K562 (cell line): ENCODE measurements at regions not wholly inside any gene's neighbourhood (a gene's known extent, or its start where the extent isn't known, plus 50 kb on each side); places are given as distances from the start of the nearest gene placed in this dataset.
A peak's percentile ranks its signal among the peaks of the same experiment; 100 is the strongest.

Source experiments
- CREBBP ChIP-seq: IDR thresholded peaks from one replicate; pipeline ENCODE4 v1.6.1; 2012; ENCODE audit warnings: low read depth, mild to moderate bottlenecking, control low read depth, inconsistent platforms, low read length
- CREM ChIP-seq: IDR thresholded peaks from 2 replicates; pipeline ENCODE4 v1.6.1; 2014; ENCODE audit warnings: antibody characterized with exemption, low read depth
- ETV5 ChIP-seq: sonication (generic); formaldehyde crosslinking; IDR thresholded peaks from 2 replicates; pipeline ENCODE4 v1.4.0; 2020; ENCODE audit warnings: low read depth, mild to moderate bottlenecking, missing genetic modification reagents
- FOXM1 ChIP-seq, 2 experiments: fragments of 450-650 bp in 1 of 2; sonication (generic) in 1 of 2; formaldehyde crosslinking in 1 of 2; IDR thresholded peaks; 2 replicates each; pipeline versions ENCODE4 v1.6.1 to v1.9.0; 2017 to 2022; ENCODE audit warnings: low read depth in 2 of 2, mild to moderate bottlenecking in 2 of 2, missing genetic modification reagents in 1 of 2, moderate library complexity in 1 of 2
- HMG20A ChIP-seq: fragments of 450-650 bp; formaldehyde crosslinking; conservative IDR thresholded peaks from 2 replicates; pipeline ENCODE4 v1.4.0; 2020; ENCODE audit warnings: mild to moderate bottlenecking, mixed read lengths
- HMG20B ChIP-seq: fragments of 250-450 bp; sonication (Bioruptor Pico); IDR thresholded peaks from 2 replicates; pipeline ENCODE4 v1.5.0; 2021; ENCODE audit warnings: mild to moderate bottlenecking
- LEF1 ChIP-seq: fragments of 450-650 bp; IDR thresholded peaks from 2 replicates; pipeline ENCODE4 v1.6.1; 2016; ENCODE audit warnings: mild to moderate bottlenecking
- MYBL2 ChIP-seq, 2 experiments: fragments of 450-650 bp in 1 of 2; sonication (generic) in 1 of 2; formaldehyde crosslinking in 1 of 2; IDR thresholded peaks; 2 replicates each; pipeline versions ENCODE4 v1.6.1 to v1.8.1; 2017 to 2022; ENCODE audit warnings: borderline replicate concordance in 1 of 2, inconsistent platforms in 1 of 2, low read depth in 1 of 2, mild to moderate bottlenecking in 1 of 2, missing genetic modification reagents in 1 of 2, moderate library complexity in 1 of 2
- NBN ChIP-seq: fragments of 450-650 bp; IDR thresholded peaks from 2 replicates; pipeline ENCODE4 v1.6.1; 2016; ENCODE audit warnings: low read depth, mild to moderate bottlenecking
- NR2C1 ChIP-seq, 2 experiments: fragments of 450-650 bp; IDR thresholded peaks; 2 replicates each; pipeline ENCODE4 v1.6.1; 2017; ENCODE audit warnings: mild to moderate bottlenecking in 2 of 2, antibody characterized with exemption in 1 of 2, inconsistent platforms in 1 of 2, missing compliant biosample characterization in 1 of 2, missing genetic modification characterization in 1 of 2
- NR2C2 ChIP-seq, 2 experiments: fragments of 200-800 bp in 1 of 2; sonication (Bioruptor generic) in 1 of 2; sonication (generic) in 1 of 2; formaldehyde crosslinking in 1 of 2; IDR thresholded peaks; 2 replicates each; pipeline versions ENCODE4 v1.6.1 to v1.8.0; 2016 to 2022; ENCODE audit warnings: mild to moderate bottlenecking in 1 of 2, missing compliant biosample characterization in 1 of 2, missing genetic modification characterization in 1 of 2, missing genetic modification reagents in 1 of 2
- RUNX1 ChIP-seq: sonication (generic); IDR thresholded peaks from 2 replicates; pipeline ENCODE4 v1.6.1; 2016; ENCODE audit warnings: antibody characterized with exemption, low read depth
- TAF7 ChIP-seq: fragments of 450-650 bp; IDR thresholded peaks from 2 replicates; pipeline ENCODE4 v1.6.1; 2016; ENCODE audit warnings: missing genetic modification characterization, missing compliant biosample characterization
- ZNF24 ChIP-seq: fragments of 450-650 bp; IDR thresholded peaks from 2 replicates; pipeline ENCODE4 v1.6.1; 2016
- ZNF436 ChIP-seq: fragments of 250-450, 450-650 bp; sonication (Bioruptor Pico); formaldehyde crosslinking; IDR thresholded peaks from 2 replicates; pipeline ENCODE4 v1.7.0; 2020; ENCODE audit warnings: mild to moderate bottlenecking
- ZNF444 ChIP-seq: fragments of 250-450 bp; sonication (Bioruptor Pico); IDR thresholded peaks from 2 replicates; pipeline ENCODE4 v1.4.0; 2020; ENCODE audit warnings: mild to moderate bottlenecking, moderate library complexity
- TF ChIP-seq, protein P1 (sequence below): fragments of 250-450 bp; sonication (Bioruptor Pico); IDR thresholded peaks from 2 replicates; pipeline ENCODE4 v1.4.0; 2020; ENCODE audit warnings: borderline replicate concordance
- TF ChIP-seq, protein P2 (sequence below), 2 experiments: fragments of 450-650 bp in 1 of 2; sonication (generic) in 1 of 2; formaldehyde crosslinking in 1 of 2; IDR thresholded peaks; 2 replicates each; pipeline versions ENCODE4 v1.7.1 to v1.9.0; 2016 to 2022; ENCODE audit warnings: inconsistent platforms in 1 of 2, mild to moderate bottlenecking in 1 of 2, missing genetic modification reagents in 1 of 2

DNA sequence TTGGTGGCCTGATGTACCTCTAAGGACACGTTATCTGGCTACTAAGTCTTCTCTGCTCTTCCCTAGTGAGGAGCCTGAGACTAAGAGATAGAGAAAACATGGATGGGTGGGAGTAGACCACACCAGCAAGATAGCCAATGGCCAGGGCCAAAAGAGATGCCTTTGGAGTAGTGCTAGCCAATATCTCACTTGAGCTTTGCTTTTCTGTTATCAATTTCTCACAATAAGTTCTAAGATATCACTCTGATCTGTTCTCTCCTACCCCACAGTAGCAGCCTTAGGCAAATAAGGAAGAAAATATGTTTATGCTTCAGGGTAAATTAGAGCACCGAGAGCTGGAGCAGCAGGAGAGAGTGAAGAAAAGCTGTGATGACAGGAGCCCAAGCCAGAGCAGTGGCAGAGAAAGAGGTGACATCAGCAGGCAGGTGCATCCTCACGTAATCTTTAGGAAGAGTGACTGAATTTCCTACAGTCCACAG is 343.9 kb upstream of the NOCT start (continued):
- TF ChIP-seq ETV5 (no peak), HMG20A (CRISPR knock-in tag) (no peak), ZNF24 (no peak), NR2C2 (CRISPR knock-in tag; IDR thresholded peaks at IDR 0.05) (no peak), NR2C2 (tag; IDR thresholded peaks at IDR 0.05) (no peak), CREM (0 out of 2 replicates have a peak, but pooled peaks have one; percentile 13), NBN (0 out of 2 replicates have a peak, but pooled peaks have one; percentile 33), RUNX1 (no peak), HMG20B (CRISPR knock-in tag) (no peak), FOXM1 (IDR thresholded peaks at IDR 0.05; ENCODE audit: low read depth) (peak; percentile 90), FOXM1 (CRISPR knock-in tag; IDR thresholded peaks at IDR 0.05; ENCODE audit: low read depth) (no peak), TAF7 (tag) (no peak), MYBL2 (IDR thresholded peaks at IDR 0.05; ENCODE audit: low read depth) (no peak), MYBL2 (CRISPR knock-in tag; IDR thresholded peaks at IDR 0.05; ENCODE audit: borderline replicate concordance) (no peak), ZNF436 (no peak), ZNF444 (CRISPR knock-in tag) (no peak), NR2C1 (IDR thresholded peaks at IDR 0.05) (no peak), NR2C1 (tag; IDR thresholded peaks at IDR 0.05) (no peak), CREBBP (no peak), LEF1 (peak; percentile 82; the same call in 1 of the 2 replicates)
- TF ChIP-seq, protein P1, sequence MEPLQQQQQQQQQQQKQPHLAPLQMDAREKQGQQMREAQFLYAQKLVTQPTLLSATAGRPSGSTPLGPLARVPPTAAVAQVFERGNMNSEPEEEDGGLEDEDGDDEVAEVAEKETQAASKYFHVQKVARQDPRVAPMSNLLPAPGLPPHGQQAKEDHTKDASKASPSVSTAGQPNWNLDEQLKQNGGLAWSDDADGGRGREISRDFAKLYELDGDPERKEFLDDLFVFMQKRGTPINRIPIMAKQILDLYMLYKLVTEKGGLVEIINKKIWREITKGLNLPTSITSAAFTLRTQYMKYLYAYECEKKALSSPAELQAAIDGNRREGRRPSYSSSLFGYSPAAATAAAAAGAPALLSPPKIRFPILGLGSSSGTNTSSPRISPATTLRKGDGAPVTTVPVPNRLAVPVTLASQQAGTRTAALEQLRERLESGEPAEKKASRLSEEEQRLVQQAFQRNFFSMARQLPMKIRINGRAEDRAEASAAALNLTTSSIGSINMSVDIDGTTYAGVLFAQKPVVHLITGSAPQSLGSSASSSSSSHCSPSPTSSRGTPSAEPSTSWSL (CRISPR knock-in tag) = no peak
- TF ChIP-seq, protein P2, sequence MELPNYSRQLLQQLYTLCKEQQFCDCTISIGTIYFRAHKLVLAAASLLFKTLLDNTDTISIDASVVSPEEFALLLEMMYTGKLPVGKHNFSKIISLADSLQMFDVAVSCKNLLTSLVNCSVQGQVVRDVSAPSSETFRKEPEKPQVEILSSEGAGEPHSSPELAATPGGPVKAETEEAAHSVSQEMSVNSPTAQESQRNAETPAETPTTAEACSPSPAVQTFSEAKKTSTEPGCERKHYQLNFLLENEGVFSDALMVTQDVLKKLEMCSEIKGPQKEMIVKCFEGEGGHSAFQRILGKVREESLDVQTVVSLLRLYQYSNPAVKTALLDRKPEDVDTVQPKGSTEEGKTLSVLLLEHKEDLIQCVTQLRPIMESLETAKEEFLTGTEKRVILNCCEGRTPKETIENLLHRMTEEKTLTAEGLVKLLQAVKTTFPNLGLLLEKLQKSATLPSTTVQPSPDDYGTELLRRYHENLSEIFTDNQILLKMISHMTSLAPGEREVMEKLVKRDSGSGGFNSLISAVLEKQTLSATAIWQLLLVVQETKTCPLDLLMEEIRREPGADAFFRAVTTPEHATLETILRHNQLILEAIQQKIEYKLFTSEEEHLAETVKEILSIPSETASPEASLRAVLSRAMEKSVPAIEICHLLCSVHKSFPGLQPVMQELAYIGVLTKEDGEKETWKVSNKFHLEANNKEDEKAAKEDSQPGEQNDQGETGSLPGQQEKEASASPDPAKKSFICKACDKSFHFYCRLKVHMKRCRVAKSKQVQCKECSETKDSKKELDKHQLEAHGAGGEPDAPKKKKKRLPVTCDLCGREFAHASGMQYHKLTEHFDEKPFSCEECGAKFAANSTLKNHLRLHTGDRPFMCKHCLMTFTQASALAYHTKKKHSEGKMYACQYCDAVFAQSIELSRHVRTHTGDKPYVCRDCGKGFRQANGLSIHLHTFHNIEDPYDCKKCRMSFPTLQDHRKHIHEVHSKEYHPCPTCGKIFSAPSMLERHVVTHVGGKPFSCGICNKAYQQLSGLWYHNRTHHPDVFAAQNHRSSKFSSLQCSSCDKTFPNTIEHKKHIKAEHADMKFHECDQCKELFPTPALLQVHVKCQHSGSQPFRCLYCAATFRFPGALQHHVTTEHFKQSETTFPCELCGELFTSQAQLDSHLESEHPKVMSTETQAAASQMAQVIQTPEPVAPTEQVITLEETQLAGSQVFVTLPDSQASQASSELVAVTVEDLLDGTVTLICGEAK (IDR thresholded peaks at IDR 0.05) = no peak
- TF ChIP-seq, protein P2 (CRISPR knock-in tag; IDR thresholded peaks at IDR 0.05) = no peak
